Activated CD8-positive, alpha-beta T cell treated with anti-CD3 and anti-CD28 coated beads, Interleukin-2, amount 10 ng/mL, durations not matched to agents 7 days and 5 days (primary cell): ENCODE measurements at regions not wholly inside any gene's neighbourhood (a gene's known extent, or its start where the extent isn't known, plus 50 kb on each side); places are given as distances from the start of the nearest gene placed in this dataset.

Experiments used
- ATAC-seq: fragments of 150-1000 bp; cut with Tn5 transposase; one replicate; pipeline ENCODE4 v1.10.0; 2021; ENCODE audit warnings: moderate library complexity
- CTCF ChIA-PET: fragments of 350-600 bp; sonication (Branson Sonifier 250); formaldehyde crosslinking; loops from one replicate; lab custom pipeline; 2021; ENCODE audit warnings: antibody characterized with exemption; lab: Charles Lee
- POLR2A ChIA-PET: fragments of 350-600 bp; sonication (Branson Sonifier 250); formaldehyde crosslinking; loops from one replicate; lab custom pipeline; 2021; ENCODE audit warnings: antibody characterized with exemption; lab: Charles Lee
- DNase-seq: peaks from one replicate; pipeline ENCODE4 v3.0.0-alpha.2; 2020
- H3K27ac Mint-ChIP-seq: one replicate; pipeline ENCODE4 v1.8.0; 2021; ENCODE audit warnings: mild to moderate bottlenecking, mixed read lengths
- H3K27me3 Mint-ChIP-seq: one replicate; pipeline ENCODE4 v1.8.0; 2021; ENCODE audit warnings: low read depth, mixed read lengths
- H3K36me3 Mint-ChIP-seq: one replicate; pipeline ENCODE4 v1.8.0; 2021; ENCODE audit warnings: low read depth, mixed read lengths
- H3K4me1 Mint-ChIP-seq: one replicate; pipeline ENCODE4 v1.8.0; 2021; ENCODE audit warnings: low read depth, mixed read lengths
- H3K4me3 Mint-ChIP-seq: one replicate; pipeline ENCODE4 v1.8.0; 2021; ENCODE audit warnings: mild to moderate bottlenecking, mixed read lengths
- H3K9me3 Mint-ChIP-seq: one replicate; pipeline ENCODE4 v1.8.0; 2022; ENCODE audit warnings: mixed read lengths; ENCODE audit not compliant: insufficient read depth

- POLR2A ChIA-PET, result no interaction called here
- Mint-ChIP-seq H3K36me3 (no peaks in the 10 kb centered on the region), H3K4me3 (no peak overlapping the region), H3K27ac (no peak overlapping the region), H3K9me3 (no peaks in the 10 kb centered on the region), H3K4me1 (peaks cover 12% of the 10 kb centered on the region), H3K27me3 (peaks cover 19% of the 10 kb centered on the region)
- DNase-seq (no peak), ATAC-seq (no peak)
- CTCF ChIA-PET, result no interaction called here
These were observed 221.6 kb downstream of the RPS24 start for GRCh38 chr10:78255214-78255613.

DNA sequence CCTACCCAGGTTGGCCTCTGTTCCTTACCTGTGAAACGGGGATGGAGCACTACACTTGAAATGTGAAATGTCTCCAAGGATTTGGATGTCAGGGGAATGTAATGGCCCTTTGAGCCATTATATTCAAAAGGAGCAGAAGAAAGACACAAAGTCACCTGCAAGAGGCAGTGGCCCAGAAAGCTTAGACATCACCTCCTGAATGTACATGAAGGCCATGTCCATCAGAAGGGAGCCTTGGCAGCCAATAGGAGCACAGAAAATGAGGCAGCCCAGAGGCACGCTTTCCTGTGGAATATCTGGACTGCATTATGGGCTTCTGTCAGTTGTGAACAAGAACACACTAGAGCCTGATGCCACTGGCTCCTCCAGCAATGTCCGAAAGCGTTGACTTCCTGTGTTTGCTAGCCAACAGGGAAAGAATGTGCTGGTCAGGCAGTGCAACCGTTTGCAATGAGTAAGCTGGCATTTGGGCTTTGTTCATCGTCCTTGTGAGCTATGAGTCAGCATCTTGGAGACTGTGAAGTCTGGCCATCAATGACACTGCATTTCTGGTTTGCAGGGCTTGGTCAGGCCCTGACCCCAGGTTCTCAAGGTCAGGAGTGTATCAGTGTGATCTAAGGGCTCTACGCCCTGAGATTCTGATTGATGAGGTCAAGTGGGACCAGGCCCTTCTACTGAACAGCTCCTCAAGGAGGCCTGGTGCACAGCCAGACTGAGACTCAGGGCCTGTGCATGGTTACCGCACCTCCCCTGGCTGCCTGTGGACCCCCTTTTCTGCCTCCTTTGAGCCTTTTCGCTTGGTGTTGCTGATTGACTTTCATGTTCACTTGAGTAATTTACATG lies 222.4 kb downstream of the RPS24 start:
- no peak for ATAC-seq

DNA sequence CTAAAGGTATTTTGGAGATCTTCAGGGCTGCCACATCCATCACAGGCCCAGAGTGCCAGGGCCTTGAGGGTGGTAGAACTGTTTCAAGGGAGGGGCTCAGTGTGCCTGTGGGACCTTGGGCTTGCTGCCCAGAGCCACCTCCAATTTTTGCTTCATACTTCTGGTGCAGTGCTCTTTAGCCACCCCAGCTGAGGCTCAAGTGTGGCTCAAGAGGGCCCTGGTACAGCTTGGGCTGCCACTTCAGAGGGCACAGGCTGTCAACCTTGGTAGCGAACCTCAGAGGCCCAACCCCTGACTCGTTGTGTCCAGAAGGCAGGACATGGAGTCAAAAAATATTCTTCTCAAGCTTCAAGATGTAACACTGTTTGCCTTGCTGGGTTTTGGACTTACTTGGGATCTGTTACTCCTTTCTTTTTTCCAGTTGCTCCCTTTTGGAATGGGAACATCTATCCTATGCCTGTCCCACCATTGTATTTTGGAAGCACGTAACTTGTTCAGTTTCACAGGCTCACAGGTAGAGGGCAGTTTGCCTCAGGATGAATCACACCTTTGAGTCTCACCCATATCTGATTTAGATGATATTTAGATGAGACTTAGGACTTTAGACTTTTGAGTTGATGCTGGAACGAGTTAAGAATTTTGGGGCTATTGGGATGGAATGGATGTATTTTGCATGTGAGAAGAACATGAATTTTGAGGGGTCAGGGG lies 224.8 kb downstream of the RPS24 start:
- H3K27ac Mint-ChIP-seq, result no peak overlapping the region
- no peaks in the 10 kb centered on the region for H3K9me3 Mint-ChIP-seq
- ChIA-PET CTCF (no interaction called here), POLR2A (no interaction called here)
- H3K4me3 Mint-ChIP-seq, result no peak overlapping the region
- H3K27me3 Mint-ChIP-seq, result peaks cover 22% of the 10 kb centered on the region
- ATAC-seq, result no peak
- no peaks in the 10 kb centered on the region for H3K36me3 Mint-ChIP-seq
- DNase-seq, result no peak
- H3K4me1 Mint-ChIP-seq, result no peaks in the 10 kb centered on the region

More for the DNA sequence above, 222.4 kb downstream of the RPS24 start:
- Mint-ChIP-seq H3K4me3 (no peak overlapping the region), H3K27me3 (peaks cover 22% of the 10 kb centered on the region), H3K9me3 (no peaks in the 10 kb centered on the region), H3K36me3 (no peaks in the 10 kb centered on the region), H3K4me1 (peaks cover 4% of the 10 kb centered on the region), H3K27ac (no peak overlapping the region)
- no peak for DNase-seq
- ChIA-PET CTCF (no interaction called here), POLR2A (no interaction called here)

GRCh38 chr10:78259391-78259790 lies 225.7 kb downstream of the RPS24 start:
- ChIA-PET POLR2A (no interaction called here), CTCF (no interaction called here)
- Mint-ChIP-seq H3K9me3 (no peaks in the 10 kb centered on the region), H3K27me3 (peaks cover 22% of the 10 kb centered on the region), H3K4me3 (no peak overlapping the region), H3K4me1 (no peaks in the 10 kb centered on the region), H3K36me3 (no peaks in the 10 kb centered on the region), H3K27ac (no peak overlapping the region)
- ATAC-seq, result no peak
- no peak for DNase-seq

- Mint-ChIP-seq H3K4me3 (no peak overlapping the region), H3K27ac (no peak overlapping the region), H3K9me3 (no peaks in the 10 kb centered on the region), H3K4me1 (no peaks in the 10 kb centered on the region), H3K36me3 (no peaks in the 10 kb centered on the region), H3K27me3 (peaks cover 22% of the 10 kb centered on the region)
- ChIA-PET POLR2A (no interaction called here), CTCF (interaction anchor here (0.8 to 1.6 kb wide), 3 partner anchors 11 to 397 kb away, joined by 3 to 4 read pairs (median 3); no protein-coding TSS in a partner anchor)
- ATAC-seq, result no peak
- no peak for DNase-seq
These were observed 226.5 kb downstream of the RPS24 start for GRCh38 chr10:78260141-78260540.

DNA sequence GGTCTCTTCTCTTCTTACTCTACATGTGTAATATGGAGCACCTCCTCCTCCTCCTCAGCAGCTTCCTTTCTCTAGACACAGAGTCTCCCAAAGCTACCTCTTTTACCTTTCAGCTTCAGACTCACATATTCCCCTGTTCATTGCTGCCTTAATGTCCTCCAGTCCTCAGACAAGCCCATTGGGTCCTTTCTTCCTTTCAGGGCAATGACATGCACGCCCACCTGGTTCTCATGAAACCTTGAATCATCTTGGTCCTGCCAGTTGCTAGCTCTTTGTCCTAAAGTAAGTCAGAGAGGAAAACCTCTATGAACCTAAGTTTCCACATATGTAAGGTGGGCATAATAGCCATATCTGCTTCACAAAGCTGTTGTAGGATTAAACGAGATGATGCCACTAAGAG lies 227.0 kb downstream of the RPS24 start:
- ChIA-PET POLR2A (interaction anchor here (0.8 kb wide), 1 partner anchor 227 kb away, joined by 3 read pairs; no protein-coding TSS in a partner anchor), CTCF (interaction anchor here (0.8 to 1.6 kb wide), 3 partner anchors 10 to 397 kb away, joined by 3 to 4 read pairs (median 3); no protein-coding TSS in a partner anchor)
- ATAC-seq (no peak), DNase-seq (no peak)
- H3K27ac Mint-ChIP-seq, result no peak overlapping the region
- no peak overlapping the region for H3K4me3 Mint-ChIP-seq
- H3K36me3 Mint-ChIP-seq, result no peaks in the 10 kb centered on the region
- no peaks in the 10 kb centered on the region for H3K4me1 Mint-ChIP-seq
- H3K27me3 Mint-ChIP-seq, result peaks cover 16% of the 10 kb centered on the region
- H3K9me3 Mint-ChIP-seq, result no peaks in the 10 kb centered on the region

DNA sequence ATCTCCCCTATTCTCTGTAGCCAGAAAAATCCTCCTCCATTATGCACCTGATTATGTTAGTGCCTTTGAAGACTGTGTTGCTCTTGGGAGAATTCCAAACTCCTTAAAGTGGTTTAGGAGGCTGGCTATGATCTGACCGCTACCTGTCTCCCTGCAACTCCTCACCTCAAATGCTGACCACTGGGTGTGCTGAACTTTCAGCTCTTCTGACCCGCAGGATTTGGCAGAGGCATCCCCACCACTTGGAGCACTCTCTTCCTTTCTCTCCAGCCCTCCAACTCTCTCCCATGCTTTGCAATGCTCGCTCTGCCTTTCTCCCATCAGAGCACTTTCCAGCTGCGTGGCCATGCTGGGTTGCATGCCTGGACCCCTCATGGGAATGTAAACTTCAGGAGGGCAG lies 227.6 kb downstream of the RPS24 start:
- Mint-ChIP-seq H3K9me3 (no peaks in the 10 kb centered on the region), H3K27ac (no peak overlapping the region), H3K4me1 (no peaks in the 10 kb centered on the region), H3K27me3 (peaks cover 16% of the 10 kb centered on the region), H3K36me3 (no peaks in the 10 kb centered on the region), H3K4me3 (no peak overlapping the region)
- no peak for DNase-seq
- ChIA-PET CTCF (interaction anchor here (1.6 kb wide), 1 partner anchor 10 kb away, joined by 4 read pairs; no protein-coding TSS in a partner anchor), POLR2A (interaction anchor here (0.8 kb wide), 1 partner anchor 227 kb away, joined by 3 read pairs; no protein-coding TSS in a partner anchor)
- no peak for ATAC-seq

GRCh38 chr10:78262860-78263259 lies 229.2 kb downstream of the RPS24 start:
- no peak for DNase-seq
- ChIA-PET POLR2A (no interaction called here), CTCF (no interaction called here)
- Mint-ChIP-seq H3K4me1 (no peaks in the 10 kb centered on the region), H3K36me3 (no peaks in the 10 kb centered on the region), H3K27ac (no peak overlapping the region), H3K4me3 (no peak overlapping the region), H3K9me3 (no peaks in the 10 kb centered on the region), H3K27me3 (peaks cover 10% of the 10 kb centered on the region)
- no peak for ATAC-seq

DNA sequence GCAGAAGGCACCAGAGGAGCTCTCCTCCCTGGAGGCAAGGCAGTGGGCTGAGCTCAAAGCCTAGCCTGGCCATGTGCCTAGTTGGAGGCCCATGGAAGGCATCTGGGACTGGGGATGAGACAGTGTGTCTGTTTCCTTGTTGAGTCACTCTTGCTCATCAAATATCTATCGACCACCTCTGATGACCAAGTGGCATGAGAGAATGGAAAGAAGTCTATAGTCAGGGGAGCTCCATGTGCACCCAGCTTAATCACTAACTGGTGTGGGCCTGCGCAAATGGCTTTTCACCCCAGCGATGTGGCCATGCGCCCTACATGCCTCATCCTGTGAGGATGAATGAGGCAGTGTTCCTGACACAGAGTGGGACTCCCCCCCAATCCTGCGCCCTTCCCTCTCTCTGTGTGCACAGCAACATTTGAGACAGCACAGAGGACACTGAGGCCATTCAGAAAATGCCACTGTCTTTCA lies 229.9 kb downstream of the RPS24 start:
- Mint-ChIP-seq H3K27me3 (peaks cover 10% of the 10 kb centered on the region), H3K27ac (no peak overlapping the region), H3K9me3 (no peaks in the 10 kb centered on the region), H3K36me3 (no peaks in the 10 kb centered on the region), H3K4me1 (no peaks in the 10 kb centered on the region), H3K4me3 (no peak overlapping the region)
- no peak for ATAC-seq
- POLR2A ChIA-PET, result no interaction called here
- DNase-seq, result no peak
- CTCF ChIA-PET, result no interaction called here

GRCh38 chr10:78264361-78264760 lies 230.7 kb downstream of the RPS24 start:
- no peak for ATAC-seq
- no peaks in the 10 kb centered on the region for H3K36me3 Mint-ChIP-seq
- no peak overlapping the region for H3K27ac Mint-ChIP-seq

GRCh38 chr10:78266741-78267469 lies 233.2 kb downstream of the RPS24 start:
- POLR2A ChIA-PET, result no interaction called here
- H3K27ac Mint-ChIP-seq, result no peak overlapping the region
- no peak overlapping the region for H3K4me3 Mint-ChIP-seq

More at GRCh38 chr10:78264361-78264760, 230.7 kb downstream of the RPS24 start:
- DNase-seq, result no peak
- H3K27me3 Mint-ChIP-seq, result peaks cover 7% of the 10 kb centered on the region
- no peaks in the 10 kb centered on the region for H3K9me3 Mint-ChIP-seq
- ChIA-PET POLR2A (no interaction called here), CTCF (no interaction called here)
- no peaks in the 10 kb centered on the region for H3K4me1 Mint-ChIP-seq
- H3K4me3 Mint-ChIP-seq, result no peak overlapping the region

More at GRCh38 chr10:78266741-78267469, 233.2 kb downstream of the RPS24 start:
- H3K27me3 Mint-ChIP-seq, result no peaks in the 10 kb centered on the region
- H3K9me3 Mint-ChIP-seq, result no peaks in the 10 kb centered on the region
- ATAC-seq (no peak), DNase-seq (no peak)
- CTCF ChIA-PET, result no interaction called here
- no peaks in the 10 kb centered on the region for H3K4me1 Mint-ChIP-seq
- H3K36me3 Mint-ChIP-seq, result no peaks in the 10 kb centered on the region
